MG63 (cell line): ENCODE measurements at regions not wholly inside any gene's neighbourhood (a gene's known extent, or its start where the extent isn't known, plus 50 kb on each side); places are given as distances from the start of the nearest gene placed in this dataset.

ENCODE experiments used
- DNase-seq: peaks from one replicate; pipeline ENCODE4 v3.0.0-alpha.2; 2020
- H3K27me3 ChIP-seq: fragments of 250-450 bp; sonication (Bioruptor Pico); 2 replicates; pipeline ENCODE4 v1.5.1; 2020; ENCODE audit warnings: mild to moderate bottlenecking, moderate library complexity
- H3K36me3 ChIP-seq: fragments of 250-450 bp; sonication (Bioruptor Pico); 2 replicates; pipeline ENCODE4 v1.5.1; 2020; ENCODE audit warnings: mild to moderate bottlenecking, moderate library complexity
- H3K4me3 ChIP-seq: fragments of 250-450 bp; sonication (Bioruptor Pico); 2 replicates; pipeline ENCODE4 v1.5.1; 2020; ENCODE audit warnings: mild to moderate bottlenecking, moderate library complexity
- H3K9me3 ChIP-seq: fragments of 250-450 bp; sonication (Bioruptor Pico); 2 replicates; pipeline ENCODE4 v1.5.1; 2020; ENCODE audit warnings: mild to moderate bottlenecking, moderate library complexity

DNA sequence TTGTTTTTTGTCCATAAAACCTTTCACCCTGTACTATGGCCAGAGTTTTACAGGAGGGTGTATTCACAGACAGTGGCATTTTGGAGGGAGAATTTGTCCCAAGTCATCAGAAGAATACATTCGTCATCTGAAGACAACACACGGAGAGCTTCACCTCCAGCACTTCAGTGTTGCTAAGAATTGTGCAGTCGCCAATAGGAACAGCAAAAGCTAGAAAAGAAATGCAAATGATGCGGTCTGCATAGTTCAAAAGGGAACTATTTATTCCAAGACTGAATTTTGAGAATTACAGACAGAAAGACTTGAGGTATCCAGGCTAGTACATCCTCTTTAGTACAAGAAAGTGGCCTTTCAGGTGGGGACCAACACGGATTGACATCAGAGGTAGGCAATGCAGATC lies 399.2 kb upstream of the KIF2A start:
- DNase-seq, result no peak
- no peak overlapping the region for H3K4me3 ChIP-seq
- H3K36me3 ChIP-seq, result no peaks in the 10 kb centered on the region
- H3K27me3 ChIP-seq, result no peaks in the 10 kb centered on the region
- H3K9me3 ChIP-seq, result no peaks in the 10 kb centered on the region

DNA sequence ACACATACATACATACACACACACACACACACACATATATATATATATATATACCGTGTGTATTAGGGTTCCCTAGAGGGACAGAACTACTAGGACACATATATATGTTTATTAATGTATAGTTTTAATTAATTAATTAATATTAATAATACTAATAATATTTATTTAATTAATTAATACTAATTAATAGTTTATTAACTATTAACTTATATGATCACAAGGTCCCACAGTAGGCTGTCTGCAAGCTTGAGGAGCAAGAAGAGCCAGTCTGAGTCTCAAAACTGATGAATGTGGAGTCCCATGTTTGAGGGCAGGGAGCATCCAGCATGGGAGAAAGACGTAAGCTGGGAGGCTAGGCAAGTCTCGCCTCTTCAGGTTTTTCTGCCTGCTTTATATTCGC lies 398.0 kb upstream of the KIF2A start:
- Histone ChIP-seq H3K4me3 (no peak overlapping the region), H3K36me3 (no peaks in the 10 kb centered on the region), H3K9me3 (no peaks in the 10 kb centered on the region), H3K27me3 (no peaks in the 10 kb centered on the region)
- DNase-seq, result no peak

GRCh38 chr5:61910771-61911170 lies 395.2 kb upstream of the KIF2A start:
- no peaks in the 10 kb centered on the region for H3K9me3 ChIP-seq

DNA sequence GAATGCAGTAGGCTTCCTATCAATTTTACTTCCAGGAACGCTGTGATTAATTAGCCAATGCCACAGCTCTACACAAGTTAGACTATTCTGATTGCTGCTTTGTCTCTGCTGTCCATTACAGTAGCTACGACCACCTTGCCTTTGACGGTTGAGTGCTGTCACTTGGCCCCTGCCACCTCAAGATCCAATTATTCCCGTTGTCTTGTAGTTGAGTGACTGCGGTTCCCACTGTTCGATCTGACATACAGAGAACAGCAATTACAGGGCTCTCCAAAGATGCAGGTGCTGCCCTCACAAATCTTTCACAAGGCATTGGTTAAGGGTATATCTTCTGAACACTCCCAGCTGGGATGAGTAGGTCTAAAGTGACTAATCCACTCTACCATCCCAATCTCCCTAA lies 393.4 kb upstream of the KIF2A start:
- H3K9me3 ChIP-seq, result no peaks in the 10 kb centered on the region
- no peak overlapping the region for H3K4me3 ChIP-seq
- H3K36me3 ChIP-seq, result no peaks in the 10 kb centered on the region
- no peaks in the 10 kb centered on the region for H3K27me3 ChIP-seq
- DNase-seq, result no peak

More at GRCh38 chr5:61910771-61911170, 395.2 kb upstream of the KIF2A start:
- no peaks in the 10 kb centered on the region for H3K27me3 ChIP-seq
- DNase-seq, result peak; percentile 4
- no peaks in the 10 kb centered on the region for H3K36me3 ChIP-seq
- no peak overlapping the region for H3K4me3 ChIP-seq

GRCh38 chr5:61915646-61916045 lies 390.4 kb upstream of the KIF2A start:
- Histone ChIP-seq H3K4me3 (no peak overlapping the region), H3K36me3 (no peaks in the 10 kb centered on the region), H3K27me3 (no peaks in the 10 kb centered on the region), H3K9me3 (no peaks in the 10 kb centered on the region)
- no peak for DNase-seq

GRCh38 chr5:61916621-61917620 lies 389.1 kb upstream of the KIF2A start:
- Histone ChIP-seq H3K9me3 (no peaks in the 10 kb centered on the region), H3K4me3 (no peak overlapping the region), H3K36me3 (no peaks in the 10 kb centered on the region), H3K27me3 (no peaks in the 10 kb centered on the region)
- no peak for DNase-seq

GRCh38 chr5:61918611-61919010 lies 387.4 kb upstream of the KIF2A start:
- no peaks in the 10 kb centered on the region for H3K27me3 ChIP-seq
- no peak for DNase-seq
- H3K36me3 ChIP-seq, result no peaks in the 10 kb centered on the region
- H3K4me3 ChIP-seq, result no peak overlapping the region
- H3K9me3 ChIP-seq, result no peaks in the 10 kb centered on the region

GRCh38 chr5:61919920-61920319 lies 386.1 kb upstream of the KIF2A start:
- Histone ChIP-seq H3K36me3 (no peaks in the 10 kb centered on the region), H3K9me3 (no peaks in the 10 kb centered on the region), H3K27me3 (no peaks in the 10 kb centered on the region), H3K4me3 (no peak overlapping the region)
- no peak for DNase-seq

DNA sequence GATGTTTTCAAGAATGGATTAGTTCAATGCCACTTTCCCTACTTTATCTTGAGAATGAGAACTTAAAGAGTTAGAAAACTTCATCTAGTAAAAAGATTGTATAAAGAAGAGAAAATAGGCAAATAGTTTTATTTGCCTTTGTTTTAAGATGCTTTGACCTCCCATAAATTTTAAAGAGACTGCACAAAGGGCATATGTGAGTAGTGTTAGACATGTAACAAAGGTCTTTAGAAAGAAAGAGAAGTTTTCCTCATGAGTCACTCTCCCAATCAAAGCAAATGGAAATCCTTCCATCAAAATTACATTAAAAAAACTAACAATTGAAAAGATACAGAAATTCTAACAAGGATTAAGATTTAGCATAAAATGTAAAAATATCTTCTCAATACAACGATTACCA lies 381.8 kb upstream of the KIF2A start:
- no peaks in the 10 kb centered on the region; the same call in 1 of the 2 replicates for H3K27me3 ChIP-seq
- H3K9me3 ChIP-seq, result no peaks in the 10 kb centered on the region
- DNase-seq, result no peak
- no peaks in the 10 kb centered on the region for H3K36me3 ChIP-seq
- H3K4me3 ChIP-seq, result no peak overlapping the region

GRCh38 chr5:61926911-61927310 lies 379.1 kb upstream of the KIF2A start:
- no peak overlapping the region for H3K4me3 ChIP-seq
- H3K27me3 ChIP-seq, result no peaks in the 10 kb centered on the region; the same call in 1 of the 2 replicates
- H3K36me3 ChIP-seq, result no peaks in the 10 kb centered on the region
- no peak for DNase-seq
- no peaks in the 10 kb centered on the region for H3K9me3 ChIP-seq

DNA sequence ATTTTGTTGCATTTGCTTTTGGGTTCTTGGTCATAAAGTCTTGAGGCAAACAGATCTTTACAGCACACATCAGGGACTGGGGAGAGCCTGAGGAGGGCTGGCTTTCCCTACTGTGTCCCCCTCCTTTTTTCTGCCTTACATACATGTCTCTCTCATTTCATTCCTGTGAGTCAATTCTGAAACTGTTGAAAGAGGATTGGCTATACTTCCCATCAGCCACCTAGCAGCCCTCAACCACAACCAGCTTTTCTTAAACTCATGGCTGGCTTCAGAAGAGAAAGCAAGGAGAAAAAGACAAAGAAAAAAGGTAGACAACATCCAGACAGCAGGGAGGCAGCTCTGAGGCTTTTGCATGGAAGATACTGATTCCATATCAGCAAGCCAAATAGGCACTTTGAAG lies 374.8 kb upstream of the KIF2A start:
- Histone ChIP-seq H3K4me3 (no peak overlapping the region), H3K36me3 (no peaks in the 10 kb centered on the region), H3K9me3 (no peaks in the 10 kb centered on the region), H3K27me3 (no peaks in the 10 kb centered on the region; the same call in 1 of the 2 replicates)
- no peak for DNase-seq

DNA sequence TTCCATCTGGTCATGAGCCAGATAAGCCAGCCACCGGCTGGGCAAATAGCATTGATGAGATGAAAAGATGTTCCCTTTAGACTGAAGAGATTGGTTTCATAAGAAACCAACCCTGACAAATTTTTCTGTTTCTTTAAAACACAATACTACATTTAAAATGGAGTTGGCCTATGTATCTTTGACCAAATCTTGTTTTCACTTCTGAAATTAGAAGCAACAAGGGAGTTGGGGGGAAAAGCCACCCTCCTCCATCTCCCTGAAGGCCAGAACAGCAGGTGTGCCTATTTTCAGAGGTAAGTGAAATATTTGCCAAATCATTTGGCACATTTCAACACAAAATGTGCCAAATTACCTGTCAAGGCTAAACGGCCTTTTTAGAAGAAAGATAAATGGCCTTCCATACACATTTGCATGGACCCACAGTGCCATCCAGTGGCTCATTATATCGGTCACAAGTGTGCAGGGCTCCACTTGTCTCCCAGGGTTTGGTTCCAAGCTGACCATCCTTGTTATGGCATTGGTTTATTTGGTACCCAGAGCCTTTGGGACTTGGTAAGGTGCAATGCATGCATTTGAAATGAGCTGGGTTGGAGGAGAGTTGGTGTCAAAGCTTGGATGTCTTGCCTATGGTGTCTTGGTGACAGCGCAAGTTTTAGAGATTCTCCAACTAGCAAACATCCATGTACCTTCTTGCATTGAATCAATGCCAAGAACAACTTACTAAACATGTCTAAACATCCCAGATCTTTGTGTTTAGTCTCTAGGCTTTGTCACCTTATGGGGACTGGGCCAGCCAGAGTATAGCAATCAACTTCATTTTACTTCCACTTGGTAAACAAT lies 372.0 kb upstream of the KIF2A start:
- no peaks in the 10 kb centered on the region for H3K9me3 ChIP-seq
- no peaks in the 10 kb centered on the region for H3K36me3 ChIP-seq
- no peaks in the 10 kb centered on the region for H3K27me3 ChIP-seq
- peak; percentile 19 for DNase-seq
- no peak overlapping the region for H3K4me3 ChIP-seq

DNA sequence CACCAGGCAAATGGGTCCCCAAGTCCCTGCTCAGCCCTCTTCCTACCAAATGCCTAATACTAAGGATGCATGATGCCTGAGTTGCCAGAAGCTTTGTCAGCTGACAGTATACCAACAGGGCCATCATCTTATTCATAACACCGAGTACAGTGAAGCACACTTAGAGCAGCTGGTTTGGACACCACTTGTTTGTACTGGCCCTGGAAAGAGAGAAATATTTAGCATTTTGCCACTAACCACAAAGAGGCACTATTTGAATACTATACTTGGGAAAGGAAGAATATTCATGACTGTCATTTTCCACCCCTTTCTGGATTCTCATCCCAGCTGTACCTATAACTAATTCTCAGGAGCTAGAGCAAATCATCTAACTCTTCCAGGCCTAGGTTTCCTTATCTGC lies 364.4 kb upstream of the KIF2A start:
- Histone ChIP-seq H3K9me3 (no peaks in the 10 kb centered on the region), H3K36me3 (no peaks in the 10 kb centered on the region), H3K4me3 (no peak overlapping the region), H3K27me3 (no peaks in the 10 kb centered on the region)
- no peak for DNase-seq

DNA sequence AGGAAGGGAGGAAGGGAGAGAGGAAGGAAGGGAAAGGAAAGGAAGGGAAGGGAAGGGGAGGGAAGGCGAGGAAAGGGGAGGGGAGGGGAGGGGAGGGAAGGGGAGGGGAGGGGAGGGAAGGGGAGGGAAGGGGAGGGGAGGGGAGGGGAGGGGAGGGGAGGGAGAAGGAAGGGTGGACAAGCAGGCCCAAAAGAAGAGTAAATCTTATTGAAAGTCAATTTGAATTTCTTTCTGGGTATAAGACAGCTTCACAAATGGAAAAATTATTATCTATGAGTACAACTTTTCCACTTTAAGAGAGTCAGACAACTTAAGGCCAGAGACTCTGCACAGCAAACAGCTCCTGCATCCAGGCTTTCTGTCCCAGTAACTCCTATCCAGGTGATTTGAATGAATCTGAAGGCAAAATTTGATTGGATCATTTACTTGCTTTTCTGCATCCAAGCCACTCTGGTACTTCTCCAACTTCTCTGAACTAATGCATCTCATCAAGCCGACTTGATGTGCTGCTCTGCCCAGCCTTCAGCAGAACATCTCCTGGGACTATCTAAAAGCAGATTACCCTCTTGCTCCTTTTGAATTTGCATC lies 363.4 kb upstream of the KIF2A start:
- Histone ChIP-seq H3K27me3 (no peaks in the 10 kb centered on the region), H3K36me3 (no peaks in the 10 kb centered on the region)
- no peak for DNase-seq

DNA sequence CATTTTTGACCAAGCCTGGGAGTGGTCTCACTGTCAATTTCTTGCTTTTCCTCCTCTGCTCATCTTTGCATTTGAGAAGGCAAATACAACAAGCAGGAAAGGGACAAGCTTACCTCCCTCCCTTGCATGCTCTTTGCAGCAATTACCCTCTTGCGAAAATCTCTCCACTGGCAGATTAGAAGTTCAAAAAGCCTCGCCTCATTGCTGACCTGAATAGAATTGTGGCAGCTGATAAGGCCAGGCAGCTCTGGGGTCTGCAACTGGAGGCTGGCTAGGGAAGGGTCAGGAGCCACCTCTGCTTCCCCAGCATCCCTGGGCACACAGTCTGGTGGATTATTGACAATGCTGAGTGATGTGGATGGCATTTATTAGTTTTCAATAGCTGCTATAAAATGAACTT lies 362.3 kb upstream of the KIF2A start:
- Histone ChIP-seq H3K36me3 (no peaks in the 10 kb centered on the region), H3K9me3 (no peaks in the 10 kb centered on the region), H3K27me3 (no peaks in the 10 kb centered on the region), H3K4me3 (no peak overlapping the region)
- no peak for DNase-seq

More for the DNA sequence above, 363.4 kb upstream of the KIF2A start:
- Histone ChIP-seq H3K9me3 (no peaks in the 10 kb centered on the region), H3K4me3 (no peak overlapping the region)

GRCh38 chr5:61948151-61948550 lies 357.9 kb upstream of the KIF2A start:
- no peaks in the 10 kb centered on the region for H3K36me3 ChIP-seq
- no peaks in the 10 kb centered on the region for H3K27me3 ChIP-seq
- H3K9me3 ChIP-seq, result no peaks in the 10 kb centered on the region
- no peak overlapping the region for H3K4me3 ChIP-seq
- DNase-seq, result no peak

DNA sequence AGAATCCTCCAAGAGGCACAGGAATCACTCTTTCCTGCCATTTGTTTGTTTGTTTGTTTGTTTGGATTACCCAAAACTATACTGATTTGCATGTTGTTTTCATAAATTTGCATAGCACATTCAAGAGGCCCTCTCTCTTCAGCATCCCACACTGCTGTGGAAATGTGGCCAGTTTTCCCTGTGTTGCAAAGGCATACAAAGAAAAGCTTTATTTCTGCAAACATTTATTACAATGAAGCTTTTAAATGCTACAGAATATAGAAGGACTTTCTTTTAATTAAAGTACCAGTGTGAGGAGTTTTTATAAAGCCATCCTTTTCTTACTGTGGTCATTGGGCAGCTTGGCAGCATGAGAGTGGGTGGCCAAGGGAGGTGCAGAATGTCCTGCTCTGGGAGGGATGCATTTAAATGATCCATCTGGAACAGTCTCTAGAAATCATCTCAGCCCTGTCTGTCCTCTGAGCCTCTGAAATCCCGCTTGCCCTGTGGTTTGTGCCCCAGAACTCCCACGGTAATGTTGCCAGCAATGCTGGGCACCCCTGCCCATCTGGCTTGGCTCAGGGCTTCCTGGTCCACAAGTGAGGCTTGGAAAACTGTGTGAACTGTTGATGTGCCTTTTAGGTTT lies 356.8 kb upstream of the KIF2A start:
- Histone ChIP-seq H3K36me3 (no peaks in the 10 kb centered on the region), H3K27me3 (no peaks in the 10 kb centered on the region), H3K4me3 (no peak overlapping the region), H3K9me3 (no peaks in the 10 kb centered on the region)
- no peak for DNase-seq
